Upper lobe of left lung (tissue), 6 donors: ENCODE measurements at regions not wholly inside any gene's neighbourhood (a gene's known extent, or its start where the extent isn't known, plus 50 kb on each side); places are given as distances from the start of the nearest gene placed in this dataset.
A peak's percentile ranks its signal among the peaks of the same experiment; 100 is the strongest.

Experiments used
- ATAC-seq, 2 donors: fragments of 200-7000 bp; cut with Tn5 transposase; one replicate each; pipeline ENCODE4 v1.9.1; 2022; ENCODE audit warnings: mild to moderate bottlenecking in 2 of 2, moderate library complexity in 2 of 2; ENCODE audit not compliant: low FRiP score in 2 of 2
- DNase-seq, 2 donors: peaks; one replicate each; pipeline ENCODE4 v3.0.0-alpha.2; 2019 to 2020
- H3K27ac ChIP-seq, 4 donors: fragments of 200-600 bp; sonication (generic); one replicate each; pipeline ENCODE4 v1.5.1; 2016 to 2019
- H3K27me3 ChIP-seq, 4 donors: fragments of 200-600 bp; sonication (generic); one replicate each; pipeline ENCODE4 v1.5.1; 2017 to 2019
- H3K36me3 ChIP-seq, 4 donors: fragments of 200-600 bp; sonication (generic); one replicate each; pipeline ENCODE4 v1.5.1; 2016 to 2019
- H3K4me1 ChIP-seq, 4 donors: fragments of 200-600 bp; sonication (generic); one replicate each; pipeline ENCODE4 v1.5.1; 2018 to 2019
- H3K4me3 ChIP-seq, 4 donors: fragments of 200-600 bp; sonication (generic); one replicate each; pipeline ENCODE4 v1.5.1; 2017 to 2019; ENCODE audit warnings: mild to moderate bottlenecking in 2 of 4, moderate library complexity in 1 of 4
- H3K9me3 ChIP-seq, 4 donors: fragments of 200-600 bp; sonication (generic); one replicate each; pipeline ENCODE4 v1.5.1; 2018 to 2019
- EP300 ChIP-seq, 4 donors: sonication (generic); formaldehyde crosslinking; IDR thresholded peaks; one replicate each; pipeline ENCODE4 v1.5.1; 2017; ENCODE audit warnings: antibody characterized with exemption in 4 of 4, control low read depth in 2 of 4
- POLR2A ChIP-seq, 4 donors: fragments of 450-650 bp; IDR thresholded peaks; one replicate each; pipeline ENCODE4 v1.5.1; 2016 to 2017; ENCODE audit warnings: antibody characterized with exemption in 4 of 4, mild to moderate bottlenecking in 2 of 4
- POLR2AphosphoS5 ChIP-seq, 2 donors: sonication (generic); formaldehyde crosslinking; IDR thresholded peaks; one replicate each; pipeline ENCODE4 v1.5.1; 2017; ENCODE audit warnings: antibody characterized with exemption in 2 of 2
- WGBS, 2 donors: methylation state at CpG; one replicate each; pipeline ENCODE4 v1.1.5; 2017 to 2018; 5-methylcytosine and 5-hydroxymethylcytosine counted together
- TF ChIP-seq, protein P1 (sequence below), 6 experiments: fragments of 450-650 bp in 4 of 6; fragments of 200-600 bp in 2 of 6; sonication (generic) in 2 of 6; IDR thresholded peaks; one replicate each; pipeline ENCODE4 v1.5.1; 2016 to 2019; ENCODE audit warnings: antibody characterized with exemption in 6 of 6
- donor health status: DM: no; HTN: no; CAD: no; lungs with moderate emphysema.
- donor health status: DM: no; HTN: yes; CAD: no; lungs with severe emphysema.

DNA sequence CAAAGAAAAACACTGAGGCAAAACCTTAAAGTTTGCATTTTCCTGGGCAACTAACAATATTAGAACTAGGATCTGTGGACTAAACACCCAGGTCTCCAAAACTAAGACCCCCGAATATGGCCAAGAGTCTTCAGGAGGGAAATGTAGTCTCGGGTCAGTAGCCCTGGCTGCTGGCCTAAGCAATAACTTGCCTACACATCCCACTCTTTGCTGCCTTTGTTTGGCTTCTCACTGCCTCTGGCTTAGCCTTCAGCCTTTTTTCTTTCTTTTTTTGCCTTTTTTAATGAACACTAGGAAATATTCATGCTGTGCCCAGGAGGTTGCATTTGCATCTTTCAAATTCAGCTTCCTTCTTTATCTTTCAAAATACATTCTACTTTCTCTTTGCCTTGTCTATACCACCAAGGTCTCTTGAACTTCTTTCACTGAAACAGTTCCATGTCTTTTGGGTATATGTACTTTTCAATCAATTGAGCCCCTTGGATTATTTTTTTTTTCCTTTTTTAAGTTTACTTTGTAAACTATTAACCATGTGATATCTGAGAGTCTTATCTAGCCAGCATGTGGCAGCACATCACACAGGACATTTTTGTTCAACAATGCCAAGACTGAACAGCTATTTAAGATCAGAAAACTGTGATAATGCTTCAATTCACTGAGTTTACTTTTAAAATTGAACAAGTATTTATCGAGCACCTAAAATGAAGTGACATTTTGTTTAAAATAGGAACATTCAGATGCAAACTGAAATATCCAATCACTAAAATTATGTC is 165.0 kb upstream of the TRPC6 start:
- WGBS, 2 donors: 38 to 52% methylated on average over 3 of the region's 3 CpGs
- DNase-seq: no peak

DNA sequence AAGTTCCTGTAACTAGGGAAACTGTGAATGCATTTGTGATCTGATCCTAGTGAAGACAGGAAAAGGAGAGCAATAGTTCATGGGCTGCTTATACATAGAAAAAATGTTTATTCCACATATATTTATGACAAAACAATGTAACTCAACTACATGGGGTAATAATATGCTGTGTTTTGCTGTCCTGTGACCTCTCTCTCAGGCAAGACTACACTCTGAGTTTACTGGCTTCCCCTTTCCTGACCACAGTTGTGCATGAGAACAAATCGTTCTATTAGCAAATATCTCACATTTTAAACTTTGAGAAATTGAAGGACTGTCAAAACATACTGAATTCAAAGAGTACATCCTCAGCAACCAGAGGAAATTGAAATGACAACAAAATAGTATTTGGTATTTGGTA is 161.9 kb upstream of the TRPC6 start:
- Histone ChIP-seq H3K27me3 (no peaks in the 10 kb centered on the region), H3K27ac (no peak overlapping the region), H3K4me3 (no peak overlapping the region), H3K4me1 (no peaks in the 10 kb centered on the region), H3K36me3 (no peaks in the 10 kb centered on the region), H3K9me3 (no peaks in the 10 kb centered on the region)
- ATAC-seq (no peak), DNase-seq (no peak)
- WGBS, 2 donors: 32 to 42% methylated on average over 1 of the region's 1 CpG
- TF ChIP-seq, protein P1, sequence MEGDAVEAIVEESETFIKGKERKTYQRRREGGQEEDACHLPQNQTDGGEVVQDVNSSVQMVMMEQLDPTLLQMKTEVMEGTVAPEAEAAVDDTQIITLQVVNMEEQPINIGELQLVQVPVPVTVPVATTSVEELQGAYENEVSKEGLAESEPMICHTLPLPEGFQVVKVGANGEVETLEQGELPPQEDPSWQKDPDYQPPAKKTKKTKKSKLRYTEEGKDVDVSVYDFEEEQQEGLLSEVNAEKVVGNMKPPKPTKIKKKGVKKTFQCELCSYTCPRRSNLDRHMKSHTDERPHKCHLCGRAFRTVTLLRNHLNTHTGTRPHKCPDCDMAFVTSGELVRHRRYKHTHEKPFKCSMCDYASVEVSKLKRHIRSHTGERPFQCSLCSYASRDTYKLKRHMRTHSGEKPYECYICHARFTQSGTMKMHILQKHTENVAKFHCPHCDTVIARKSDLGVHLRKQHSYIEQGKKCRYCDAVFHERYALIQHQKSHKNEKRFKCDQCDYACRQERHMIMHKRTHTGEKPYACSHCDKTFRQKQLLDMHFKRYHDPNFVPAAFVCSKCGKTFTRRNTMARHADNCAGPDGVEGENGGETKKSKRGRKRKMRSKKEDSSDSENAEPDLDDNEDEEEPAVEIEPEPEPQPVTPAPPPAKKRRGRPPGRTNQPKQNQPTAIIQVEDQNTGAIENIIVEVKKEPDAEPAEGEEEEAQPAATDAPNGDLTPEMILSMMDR (IDR thresholded peaks at IDR 0.05): no peak
- TF ChIP-seq POLR2A (IDR thresholded peaks at IDR 0.05) (no peak), POLR2AphosphoS5 (IDR thresholded peaks at IDR 0.05) (no peak), EP300 (IDR thresholded peaks at IDR 0.05) (no peak)

More for the DNA sequence above, 165.0 kb upstream of the TRPC6 start:
- Histone ChIP-seq H3K36me3 (no peaks in the 10 kb centered on the region), H3K4me1 (no peaks in the 10 kb centered on the region), H3K4me3 (no peak overlapping the region), H3K27me3 (no peaks in the 10 kb centered on the region), H3K9me3 (no peaks in the 10 kb centered on the region), H3K27ac (peak overlapping the region in 2 of 4 donors; percentile 2 to 53)
- ATAC-seq: no peak
- TF ChIP-seq POLR2A (IDR thresholded peaks at IDR 0.05) (no peak), EP300 (IDR thresholded peaks at IDR 0.05) (no peak), POLR2AphosphoS5 (IDR thresholded peaks at IDR 0.05) (no peak)
- TF ChIP-seq, protein P1 (IDR thresholded peaks at IDR 0.05): no peak

DNA sequence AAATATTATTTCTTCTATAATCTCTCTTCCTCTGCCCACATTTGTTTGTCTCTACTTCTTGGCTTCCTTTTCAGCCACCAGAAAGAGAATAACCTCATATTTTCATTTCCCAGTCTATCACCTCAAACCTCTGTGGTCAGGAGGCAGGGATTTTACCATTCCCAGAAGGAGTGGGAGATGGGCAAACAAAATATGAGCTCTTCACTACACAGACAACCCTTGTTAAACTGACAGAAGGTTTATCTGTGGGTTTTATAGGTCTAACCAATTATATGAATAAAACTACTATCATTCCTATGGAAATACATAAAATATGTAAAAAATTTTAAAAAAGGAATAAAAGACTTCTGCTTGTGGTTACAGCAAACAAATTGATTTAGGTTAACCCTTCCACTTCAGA is 160.0 kb upstream of the TRPC6 start:
- Histone ChIP-seq H3K9me3 (no peaks in the 10 kb centered on the region), H3K4me3 (no peak overlapping the region), H3K36me3 (no peaks in the 10 kb centered on the region), H3K27ac (no peak overlapping the region), H3K4me1 (no peaks in the 10 kb centered on the region), H3K27me3 (no peaks in the 10 kb centered on the region)
- TF ChIP-seq POLR2AphosphoS5 (IDR thresholded peaks at IDR 0.05) (no peak), POLR2A (IDR thresholded peaks at IDR 0.05) (no peak), EP300 (IDR thresholded peaks at IDR 0.05) (no peak)
- TF ChIP-seq, protein P1 (IDR thresholded peaks at IDR 0.05): no peak
- DNase-seq (no peak), ATAC-seq (no peak)

DNA sequence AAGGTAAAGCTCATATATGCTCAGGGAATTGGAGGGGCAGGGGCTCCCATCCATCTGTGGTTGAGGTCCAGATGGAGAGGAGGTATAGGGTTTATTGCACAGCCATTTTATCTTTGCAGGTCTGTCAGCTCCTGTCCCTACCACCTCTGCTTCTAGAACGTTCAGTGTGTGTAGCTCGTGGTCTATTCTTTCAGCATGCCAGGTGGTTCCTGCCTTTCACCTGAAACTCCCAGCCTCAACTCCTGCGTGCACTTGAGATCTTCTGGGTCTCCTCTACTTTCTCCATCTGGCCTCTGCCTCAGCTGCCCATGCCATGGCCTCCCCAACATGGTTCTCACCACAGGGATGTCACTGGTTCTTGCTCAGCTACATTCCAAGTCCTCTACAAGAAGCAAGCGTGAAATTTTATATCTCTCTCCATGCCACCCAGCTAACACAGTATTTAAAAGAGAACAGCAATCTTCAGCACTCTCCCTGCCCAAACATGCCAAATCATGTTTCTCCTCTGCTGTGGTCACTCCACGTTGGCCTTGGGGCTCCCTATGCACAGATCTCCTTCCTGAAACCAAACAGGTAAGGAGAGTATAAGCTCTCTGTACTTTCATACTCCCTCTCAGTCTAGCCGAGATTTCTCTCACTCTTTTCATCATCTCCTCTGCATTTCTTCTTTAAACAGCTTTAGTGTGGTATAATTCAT is 157.8 kb upstream of the TRPC6 start:
- TF ChIP-seq POLR2A (IDR thresholded peaks at IDR 0.05) (no peak), EP300 (IDR thresholded peaks at IDR 0.05) (no peak), POLR2AphosphoS5 (IDR thresholded peaks at IDR 0.05) (no peak)
- TF ChIP-seq, protein P1 (IDR thresholded peaks at IDR 0.05): no peak
- DNase-seq (no peak), ATAC-seq (no peak)
- H3K36me3 ChIP-seq: no peaks in the 10 kb centered on the region
- no peaks in the 10 kb centered on the region for H3K9me3 ChIP-seq
- H3K4me1 ChIP-seq: no peaks in the 10 kb centered on the region
- WGBS, 2 donors: 75 to 82% methylated on average over 6 of the region's 6 CpGs
- H3K27me3 ChIP-seq: no peaks in the 10 kb centered on the region
- H3K4me3 ChIP-seq: no peak overlapping the region
- no peak overlapping the region for H3K27ac ChIP-seq
